Jurkat, Clone E6-1 (cell line): ENCODE measurements at regions not wholly inside any gene's neighbourhood (a gene's known extent, or its start where the extent isn't known, plus 50 kb on each side); places are given as distances from the start of the nearest gene placed in this dataset.
"Not testable (repeated sequence)": the region's sequence is repeated elsewhere in the genome, so short reads cannot be mapped to it uniquely, and the experiment has no call there.

ENCODE experiments used
- DNase-seq: peaks from one replicate; pipeline ENCODE4 v3.0.0-alpha.2; 2011; ENCODE audit warnings: low read depth, low spot score
- H3K4me3 ChIP-seq: 2 replicates; pipeline ENCODE4 v1.5.1; 2011; ENCODE audit warnings: mild to moderate bottlenecking, low read length, control low read depth, moderate library complexity

GRCh38 chr2:17229414-17229813 is 288.8 kb downstream of the RAD51AP2 start:
- H3K4me3 ChIP-seq: no peak overlapping the region
- DNase-seq: no peak

GRCh38 chr2:17228461-17228860 is 289.8 kb downstream of the RAD51AP2 start:
- H3K4me3 ChIP-seq: no peak overlapping the region
- no peak for DNase-seq

- DNase-seq: no peak
- H3K4me3 ChIP-seq: no peak overlapping the region
Measured at GRCh38 chr2:17227856-17228255, 290.4 kb downstream of the RAD51AP2 start.

GRCh38 chr2:17226941-17227490 is 291.2 kb downstream of the RAD51AP2 start:
- DNase-seq: no peak
- no peak overlapping the region for H3K4me3 ChIP-seq

- no peak for DNase-seq
- no peak overlapping the region for H3K4me3 ChIP-seq
Measured at GRCh38 chr2:17223211-17223610, 295.0 kb downstream of the RAD51AP2 start.

GRCh38 chr2:17208511-17208910 is 309.7 kb downstream of the RAD51AP2 start:
- H3K4me3 ChIP-seq: no peak overlapping the region
- DNase-seq: no peak

GRCh38 chr2:17206771-17207170 is 311.5 kb downstream of the RAD51AP2 start:
- DNase-seq: no peak
- no peak overlapping the region for H3K4me3 ChIP-seq

- DNase-seq, H3K4me3 ChIP-seq: not testable (repeated sequence)
Measured at GRCh38 chr2:17204214-17204613, 314.0 kb downstream of the RAD51AP2 start.

GRCh38 chr2:17202628-17203027 is 315.6 kb downstream of the RAD51AP2 start:
- not testable (repeated sequence) for DNase-seq, H3K4me3 ChIP-seq

GRCh38 chr2:17199741-17200140 is 318.5 kb downstream of the RAD51AP2 start:
- DNase-seq: no peak

GRCh38 chr2:17196380-17196779 is 321.9 kb downstream of the RAD51AP2 start:
- no peak for DNase-seq
- H3K4me3 ChIP-seq: no peak overlapping the region

More at GRCh38 chr2:17199741-17200140, 318.5 kb downstream of the RAD51AP2 start:
- no peak overlapping the region for H3K4me3 ChIP-seq

GRCh38 chr2:17195016-17195415 is 323.2 kb downstream of the RAD51AP2 start:
- no peak overlapping the region for H3K4me3 ChIP-seq
- DNase-seq: no peak

GRCh38 chr2:17194083-17194482 is 324.2 kb downstream of the RAD51AP2 start:
- H3K4me3 ChIP-seq: no peak overlapping the region
- no peak for DNase-seq

GRCh38 chr2:17193433-17193890 is 324.8 kb downstream of the RAD51AP2 start:
- DNase-seq, H3K4me3 ChIP-seq: not testable (repeated sequence)

- H3K4me3 ChIP-seq: no peak overlapping the region
- no peak for DNase-seq
Measured at GRCh38 chr2:17191223-17191622, 327.0 kb downstream of the RAD51AP2 start.

GRCh38 chr2:17190527-17190926 is 327.7 kb downstream of the RAD51AP2 start:
- DNase-seq: no peak
- H3K4me3 ChIP-seq: no peak overlapping the region

GRCh38 chr2:17188721-17189120 is 329.5 kb downstream of the RAD51AP2 start:
- DNase-seq: no peak
- no peak overlapping the region for H3K4me3 ChIP-seq

- H3K4me3 ChIP-seq: no peak overlapping the region
- DNase-seq: no peak
Measured at GRCh38 chr2:17184512-17184911, 333.7 kb downstream of the RAD51AP2 start.

GRCh38 chr2:17182399-17182798 is 335.8 kb downstream of the RAD51AP2 start:
- no peak for DNase-seq
- H3K4me3 ChIP-seq: no peak overlapping the region

GRCh38 chr2:17181051-17181752 is 337.0 kb downstream of the RAD51AP2 start:
- DNase-seq: no peak

More at GRCh38 chr2:17181051-17181752, 337.0 kb downstream of the RAD51AP2 start:
- no peak overlapping the region for H3K4me3 ChIP-seq
